Cerebellar cortex (tissue), 1 donor: ENCODE measurements at regions not wholly inside any gene's neighbourhood (a gene's known extent, or its start where the extent isn't known, plus 50 kb on each side); places are given as distances from the start of the nearest gene placed in this dataset.
"Not testable (repeated sequence)": the region's sequence is repeated elsewhere in the genome, so short reads cannot be mapped to it uniquely, and the experiment has no call there.

Experiments
- DNase-seq: peaks from one replicate; pipeline ENCODE4 v3.0.0-alpha.2; 2015; ENCODE audit warnings: low spot score

DNA sequence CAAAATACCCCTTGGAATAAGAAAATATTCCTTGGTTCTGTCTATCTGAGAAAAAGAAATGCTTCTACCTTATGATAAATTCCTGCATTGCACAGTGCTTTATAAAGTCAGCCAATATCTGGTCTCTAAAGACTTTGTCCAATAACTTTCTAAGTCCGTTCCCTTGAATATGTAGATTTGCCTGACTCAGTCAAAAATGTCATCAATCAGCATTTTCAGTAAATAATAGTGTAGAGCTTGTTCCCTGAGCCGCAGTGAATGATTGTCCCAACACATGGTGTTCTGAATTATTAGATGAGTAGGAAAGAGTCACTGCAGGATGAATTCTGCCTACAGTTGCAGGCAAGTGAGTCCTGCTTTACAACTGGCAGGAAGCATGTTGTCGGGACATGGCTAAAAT, 316.8 kb upstream of the RBMS1 start:
- no peak for DNase-seq

DNA sequence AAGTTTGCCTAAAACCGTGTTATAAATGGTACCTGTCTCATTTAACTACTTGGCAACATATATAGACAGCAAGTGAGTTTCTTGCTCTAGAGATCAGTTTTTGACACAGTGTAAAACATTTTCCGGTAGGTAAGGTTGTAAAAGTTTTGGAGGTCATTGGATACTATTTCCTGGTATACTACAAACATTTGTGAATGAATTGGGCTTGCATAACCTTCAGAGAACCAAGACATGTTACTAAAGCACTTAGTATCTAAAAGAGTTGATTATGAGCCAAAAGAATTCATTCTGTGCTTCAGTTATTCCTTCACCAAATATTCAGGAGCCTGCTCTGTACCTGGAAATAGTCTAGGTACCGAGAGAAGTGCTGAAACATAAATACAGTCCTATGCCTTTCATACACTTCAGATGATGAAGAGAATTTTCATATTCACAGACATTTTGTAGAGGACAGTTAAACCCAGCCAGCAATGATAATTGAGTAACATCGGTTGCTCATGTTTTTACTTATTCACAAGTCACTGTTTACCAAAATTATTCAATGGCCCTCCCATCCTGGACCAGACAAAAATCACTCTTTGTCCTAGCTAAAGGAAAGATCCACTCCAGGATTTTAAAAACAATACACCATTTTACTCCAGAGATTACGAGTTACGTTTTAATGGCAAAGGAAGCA, 319.4 kb upstream of the RBMS1 start:
- no peak for DNase-seq

DNA sequence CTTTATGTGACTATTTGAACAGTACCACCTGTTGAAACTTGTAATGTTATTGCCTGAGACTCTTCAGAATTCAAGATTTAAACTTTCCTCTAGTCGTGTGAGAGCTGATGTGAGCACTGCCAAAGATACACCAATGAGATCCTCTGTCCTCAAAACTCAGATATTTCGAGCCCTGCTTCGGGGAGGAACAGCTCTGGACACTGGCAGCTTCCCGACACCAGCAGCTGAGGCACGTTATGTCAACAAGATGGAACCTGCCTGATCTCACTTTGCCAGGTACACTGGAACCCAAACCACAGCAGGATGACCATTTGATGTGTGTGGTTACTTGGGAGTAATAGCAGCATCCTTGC, 319.9 kb upstream of the RBMS1 start:
- no peak for DNase-seq

DNA sequence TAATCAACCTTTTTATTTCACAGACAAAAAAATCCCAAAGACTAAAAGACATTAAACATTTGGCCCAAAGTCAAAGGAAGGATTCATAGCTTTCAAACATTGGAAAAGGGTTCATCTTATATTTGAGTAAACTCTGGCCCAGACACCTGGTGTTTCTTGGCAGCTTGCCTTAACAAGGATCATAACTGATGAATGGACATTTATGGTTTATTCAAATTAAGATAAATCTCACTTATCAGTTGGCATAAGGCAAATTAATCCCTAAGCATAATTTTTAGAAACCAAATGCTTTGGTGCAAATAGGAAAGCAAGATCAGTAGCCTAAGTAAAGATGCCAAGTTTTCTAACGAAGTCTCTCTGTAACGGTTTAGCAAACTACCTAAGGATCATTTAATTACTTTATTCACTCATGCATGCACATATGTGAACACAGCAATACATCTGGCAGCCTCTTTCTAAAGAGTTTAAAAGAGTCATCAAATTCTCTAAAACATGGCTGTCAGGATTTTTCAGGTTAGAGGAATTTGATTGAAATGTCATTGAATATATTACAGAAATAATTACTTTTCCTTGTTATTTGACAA, 323.4 kb upstream of the RBMS1 start:
- no peak for DNase-seq

DNA sequence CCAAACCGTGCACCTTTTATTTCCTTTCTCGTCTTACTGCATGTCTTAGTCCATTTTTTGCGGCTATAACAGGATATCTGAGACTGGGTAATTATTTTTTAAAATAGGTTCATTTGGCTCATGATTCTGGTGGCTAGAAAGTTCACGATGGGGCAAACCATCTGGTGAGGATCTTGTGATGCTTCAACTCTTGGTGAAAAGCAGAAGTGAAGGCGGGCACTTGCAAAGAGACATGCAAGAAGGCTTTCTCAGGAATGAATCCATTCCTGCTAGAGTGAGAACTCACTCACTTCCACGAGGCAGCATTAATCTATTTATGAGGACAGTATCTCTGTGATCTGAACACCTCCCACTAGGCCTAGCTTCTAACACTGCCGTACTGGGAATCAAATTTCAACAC, 327.1 kb upstream of the RBMS1 start:
- no peak for DNase-seq

DNA sequence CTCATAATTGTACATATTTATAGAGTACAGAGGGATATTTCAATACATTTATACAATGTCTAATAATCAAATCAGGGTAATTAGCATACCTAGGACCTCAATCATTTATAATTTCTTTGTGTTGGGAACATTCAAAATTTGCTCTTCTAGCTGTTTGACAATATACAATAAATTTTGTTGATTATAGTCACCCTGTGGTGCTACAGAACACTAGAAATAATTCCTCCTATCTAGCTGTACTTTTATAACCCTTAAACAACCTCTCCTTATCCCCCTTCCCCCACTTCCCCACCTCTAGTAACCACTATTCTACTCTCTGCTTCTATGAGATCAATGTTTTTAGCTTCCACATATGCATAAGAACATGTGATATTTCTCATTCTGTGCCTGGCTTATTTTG, 328.4 kb upstream of the RBMS1 start:
- no peak for DNase-seq

DNA sequence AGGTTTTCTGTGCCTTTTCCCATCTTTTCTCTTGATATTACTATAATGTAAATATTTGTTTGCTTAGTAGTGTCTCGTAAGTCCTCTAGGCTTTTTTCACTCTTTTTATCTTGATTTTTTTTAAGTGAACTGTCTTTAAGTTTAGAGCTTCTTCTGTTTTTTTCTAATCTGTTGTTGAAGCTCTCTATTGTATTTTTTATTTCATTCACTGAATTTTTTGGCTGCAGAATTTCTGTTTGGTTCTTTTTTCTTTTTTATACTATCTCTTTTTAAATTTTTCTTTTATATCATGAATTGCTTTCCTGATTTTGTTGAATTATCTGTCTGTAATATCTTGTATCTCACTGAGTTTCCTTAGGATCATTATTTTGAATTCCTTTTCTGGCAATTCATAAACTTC, 331.8 kb upstream of the RBMS1 start:
- DNase-seq = no peak

DNA sequence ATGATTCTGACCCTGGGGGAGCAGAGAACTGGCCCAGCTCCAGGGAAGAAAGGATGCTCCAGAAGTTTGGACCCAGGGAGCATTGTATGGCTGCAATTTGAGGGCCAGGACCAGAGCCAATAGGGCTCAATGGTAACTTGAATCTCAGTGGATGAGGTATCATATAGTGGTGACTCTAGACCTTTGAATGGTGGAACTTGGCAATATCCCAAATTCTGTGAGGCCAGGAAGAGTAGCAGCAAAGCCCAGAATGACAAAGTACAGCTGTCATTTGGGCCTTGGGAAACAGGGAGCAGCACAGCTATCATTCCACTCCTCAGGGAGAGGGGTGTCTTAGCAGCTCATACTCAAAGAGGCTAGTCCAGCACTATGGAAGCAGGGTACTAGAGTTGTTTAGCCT, 332.9 kb upstream of the RBMS1 start:
- DNase-seq = no peak

- no peak for DNase-seq
These were observed 332.2 kb upstream of the TANK start for GRCh38 chr2:160828076-160828475.

GRCh38 chr2:160832381-160832780, 327.8 kb upstream of the TANK start:
- DNase-seq = not testable (repeated sequence)

DNA sequence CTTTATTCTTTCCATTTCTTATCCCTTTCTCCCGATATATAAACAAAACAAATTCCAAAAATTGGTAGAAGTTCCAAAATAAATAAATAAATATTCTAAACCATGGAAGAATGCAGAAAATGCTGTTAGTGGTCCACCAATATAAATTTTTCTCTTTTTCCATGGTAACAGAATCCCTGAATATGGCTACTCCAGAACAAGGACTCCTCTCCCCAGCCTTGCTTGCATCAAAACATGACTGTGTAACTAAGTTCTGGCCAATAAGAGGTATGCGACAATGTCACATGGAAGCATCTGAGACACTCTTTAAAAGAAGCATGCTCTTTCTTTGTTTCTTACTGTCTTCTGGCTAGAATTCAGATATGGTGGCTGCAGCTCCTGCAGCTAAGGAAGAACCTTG, 325.1 kb upstream of the TANK start:
- DNase-seq = no peak

DNA sequence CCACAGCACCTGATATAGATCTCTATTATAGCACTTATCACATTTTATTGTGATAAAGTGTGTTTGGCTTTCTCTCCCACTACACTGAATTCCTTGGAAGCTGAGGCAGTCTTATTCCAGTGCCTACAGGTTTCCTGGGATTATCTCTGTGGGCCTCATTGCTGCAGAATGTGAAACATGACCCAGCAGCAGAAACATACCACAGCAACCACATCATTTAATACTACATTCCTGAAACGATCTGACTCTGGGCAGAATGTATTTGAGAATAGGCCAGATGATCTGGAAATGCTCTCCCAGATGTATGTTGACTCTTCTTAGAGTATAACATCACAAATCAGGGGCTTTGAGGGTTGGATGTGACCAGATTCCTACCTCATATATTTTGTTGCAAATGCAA, 323.5 kb upstream of the TANK start:
- DNase-seq = no peak

GRCh38 chr2:160837416-160837815, 322.8 kb upstream of the TANK start:
- DNase-seq = no peak

- no peak for DNase-seq
These were observed 322.1 kb upstream of the TANK start for GRCh38 chr2:160838147-160838546.

DNA sequence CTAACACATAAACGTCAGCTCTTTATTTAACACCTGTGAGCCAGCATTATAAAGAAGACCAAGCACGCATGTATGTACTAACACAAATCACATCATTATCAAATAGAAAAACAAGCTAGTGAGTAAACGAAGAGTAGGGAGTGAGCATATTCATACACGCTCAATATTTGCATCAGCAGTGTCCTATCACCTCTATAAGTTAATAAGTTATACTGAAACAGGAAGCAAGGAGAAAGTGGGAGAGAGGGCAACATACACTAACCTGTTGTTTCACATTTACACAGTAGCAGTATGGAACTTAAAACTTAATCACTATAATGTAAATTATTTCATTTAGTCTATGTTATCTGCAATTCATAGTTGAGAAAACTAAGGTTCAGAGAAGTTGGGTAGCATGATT, 321.5 kb upstream of the TANK start:
- no peak for DNase-seq

DNA sequence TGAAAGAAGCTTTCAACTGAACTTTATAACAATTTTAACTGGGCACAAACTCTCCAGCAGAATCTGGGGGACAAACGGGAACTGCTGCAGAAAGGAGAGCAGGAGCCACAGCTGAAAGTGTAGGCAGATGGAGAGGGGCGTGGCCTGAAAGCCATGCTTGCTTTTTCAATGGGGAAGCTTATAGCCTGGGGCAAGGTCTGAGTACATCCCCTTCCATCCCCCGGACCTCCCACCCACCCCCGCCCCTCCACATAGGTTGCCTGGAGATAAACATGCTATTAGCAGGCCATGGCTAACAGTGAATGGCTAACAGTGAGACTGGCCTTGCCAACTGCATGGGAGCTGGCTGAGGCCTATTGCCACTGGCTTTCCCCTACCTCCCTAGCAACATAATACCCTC, 317.9 kb upstream of the TANK start:
- DNase-seq = no peak

GRCh38 chr2:160859096-160859495, 301.1 kb upstream of the TANK start:
- no peak for DNase-seq

GRCh38 chr2:160862226-160862625, 298.0 kb upstream of the TANK start:
- DNase-seq = no peak

DNA sequence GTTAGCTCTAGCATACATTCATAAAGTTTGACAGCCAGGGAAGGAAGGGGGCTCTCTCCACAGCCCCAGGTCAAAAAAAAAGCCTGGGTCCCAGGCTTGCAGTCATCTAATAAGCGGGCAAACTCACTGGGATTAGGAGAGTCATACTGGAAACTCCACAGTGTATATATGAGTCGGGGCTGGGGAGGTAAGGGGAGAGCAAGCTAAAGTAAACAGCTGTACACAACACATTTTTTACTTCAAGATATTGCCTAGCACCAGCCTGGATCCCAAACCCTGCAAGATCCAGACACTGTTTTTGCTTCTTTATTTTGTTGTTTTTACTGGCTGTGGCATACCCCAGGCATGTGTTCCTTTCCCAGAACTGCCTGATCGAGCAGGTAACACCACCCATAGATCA, 291.3 kb upstream of the TANK start:
- DNase-seq = no peak

GRCh38 chr2:160869411-160869810, 290.8 kb upstream of the TANK start:
- no peak for DNase-seq

- no peak for DNase-seq
These were observed 289.3 kb upstream of the TANK start for GRCh38 chr2:160870729-160871465.

DNA sequence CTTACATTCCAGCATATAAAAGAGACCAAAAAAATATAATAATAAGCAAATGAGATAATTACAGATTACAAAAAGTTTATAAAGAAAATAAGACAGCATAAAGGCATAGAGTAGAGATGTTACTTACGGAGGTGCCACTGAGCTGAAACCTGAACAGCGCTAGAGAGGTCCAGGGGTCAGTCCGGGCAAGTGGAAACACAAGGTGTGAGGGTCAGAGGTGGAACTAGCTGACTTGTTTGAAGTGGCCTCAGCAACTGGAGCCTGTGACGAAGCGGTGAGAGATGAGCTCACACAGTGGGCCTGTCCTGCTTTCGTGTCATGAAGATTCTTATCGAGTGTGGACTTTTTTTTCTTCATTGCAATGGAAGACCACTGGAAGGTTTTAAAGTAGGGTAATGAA, 288.3 kb upstream of the TANK start:
- DNase-seq = no peak

GRCh38 chr2:160876029-160876428, 284.2 kb upstream of the TANK start:
- DNase-seq = no peak

GRCh38 chr2:160876765-160877164, 283.5 kb upstream of the TANK start:
- no peak for DNase-seq
